NCI-H146 (cell line): ENCODE measurements at regions not wholly inside any gene's neighbourhood (a gene's known extent, or its start where the extent isn't known, plus 50 kb on each side); places are given as distances from the start of the nearest gene placed in this dataset.

Experiments used
- DNase-seq: peaks from one replicate; lab custom pipeline; 2025; lab: John Stamatoyannopoulos, UW

- no peak for DNase-seq
Observed at GRCh38 chr6:67663105-67663895, 971.8 kb upstream of the ADGRB3 start.

- no peak for DNase-seq
Observed at GRCh38 chr6:67653561-67653960, 981.5 kb upstream of the ADGRB3 start.

- DNase-seq = no peak
Observed at GRCh38 chr6:67646550-67646949, 988.5 kb upstream of the ADGRB3 start.

GRCh38 chr6:67643281-67643680, 991.8 kb upstream of the ADGRB3 start:
- DNase-seq = no peak

GRCh38 chr6:67642582-67642981, 992.5 kb upstream of the ADGRB3 start:
- DNase-seq = no peak

- no peak for DNase-seq
Observed at GRCh38 chr6:67640484-67640883, 994.6 kb upstream of the ADGRB3 start.

GRCh38 chr6:67639161-67639560, 995.9 kb upstream of the ADGRB3 start:
- DNase-seq = no peak

- no peak for DNase-seq
Observed at GRCh38 chr6:67634199-67634598, 1000.9 kb upstream of the ADGRB3 start.

GRCh38 chr6:67633058-67633457, 1002.0 kb upstream of the ADGRB3 start:
- DNase-seq = no peak

GRCh38 chr6:67630146-67630545, 1004.9 kb upstream of the ADGRB3 start:
- DNase-seq = no peak

- DNase-seq = no peak
Observed at GRCh38 chr6:67629258-67629657, 1005.8 kb upstream of the ADGRB3 start.

GRCh38 chr6:67615796-67616195, 1019.3 kb upstream of the ADGRB3 start:
- DNase-seq = no peak

GRCh38 chr6:67608099-67608749, 1026.9 kb upstream of the ADGRB3 start:
- peak; percentile 1 for DNase-seq

GRCh38 chr6:67606906-67607828, 1027.9 kb upstream of the ADGRB3 start:
- DNase-seq = peak; percentile 31

GRCh38 chr6:67594366-67594765, 1040.7 kb upstream of the ADGRB3 start:
- no peak for DNase-seq

- DNase-seq = no peak
Observed at GRCh38 chr6:67593247-67593646, 1041.8 kb upstream of the ADGRB3 start.

- DNase-seq = no peak
Observed at GRCh38 chr6:67591910-67592309, 1043.2 kb upstream of the ADGRB3 start.

- DNase-seq = no peak
Observed at GRCh38 chr6:67567842-67568241, 1067.2 kb upstream of the ADGRB3 start.

GRCh38 chr6:67563671-67564070, 1071.4 kb upstream of the ADGRB3 start:
- no peak for DNase-seq

- no peak for DNase-seq
Observed at GRCh38 chr6:67560068-67560467, 1075.0 kb upstream of the ADGRB3 start.

- no peak for DNase-seq
Observed at GRCh38 chr6:67558985-67559384, 1076.1 kb upstream of the ADGRB3 start.

GRCh38 chr6:67544851-67545452, 1090.1 kb upstream of the ADGRB3 start:
- no peak for DNase-seq
